ENCODE measurements at regions not wholly inside any gene's neighbourhood (a gene's known extent, or its start where the extent isn't known, plus 50 kb on each side); places are given as distances from the start of the nearest gene placed in this dataset.

- DNase-seq: no peak
Measured at GRCh38 chr7:52980129-52980528, 55.3 kb upstream of the POM121L12 start.

- no peak for DNase-seq
Measured at GRCh38 chr7:52973126-52973525, 62.3 kb upstream of the POM121L12 start.

DNA sequence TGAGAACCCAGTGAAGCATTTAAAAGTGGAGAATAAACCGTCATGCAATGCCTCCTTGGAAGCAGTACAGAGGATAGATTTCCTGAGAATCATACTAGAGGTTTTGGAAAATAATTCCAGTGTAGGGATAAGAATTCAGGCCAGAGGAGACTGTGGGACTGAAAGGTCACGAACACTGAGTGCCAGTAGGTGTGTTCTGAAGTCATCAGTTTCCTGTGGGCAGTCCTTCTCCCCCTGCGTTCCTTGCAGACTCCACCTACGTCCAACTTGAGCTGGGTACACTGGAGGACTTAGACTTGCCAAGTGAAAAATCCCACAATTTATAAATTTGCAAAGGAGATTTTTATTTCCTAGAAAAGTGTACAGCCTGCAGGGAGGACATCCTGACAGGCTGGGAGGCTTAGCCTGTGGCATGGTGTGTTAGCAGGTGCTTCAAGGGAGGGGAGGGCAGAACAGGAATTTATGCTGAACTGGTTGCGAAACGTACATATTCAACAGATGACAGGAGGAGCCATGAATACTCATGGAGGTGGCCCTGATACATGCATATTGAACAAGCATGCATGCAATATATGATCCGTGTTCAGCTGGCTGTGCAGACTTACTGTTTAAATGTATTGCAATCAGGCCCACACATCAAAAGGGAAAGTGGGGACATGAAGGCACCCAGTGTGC, 72.9 kb upstream of the POM121L12 start:
- no peak for DNase-seq

DNA sequence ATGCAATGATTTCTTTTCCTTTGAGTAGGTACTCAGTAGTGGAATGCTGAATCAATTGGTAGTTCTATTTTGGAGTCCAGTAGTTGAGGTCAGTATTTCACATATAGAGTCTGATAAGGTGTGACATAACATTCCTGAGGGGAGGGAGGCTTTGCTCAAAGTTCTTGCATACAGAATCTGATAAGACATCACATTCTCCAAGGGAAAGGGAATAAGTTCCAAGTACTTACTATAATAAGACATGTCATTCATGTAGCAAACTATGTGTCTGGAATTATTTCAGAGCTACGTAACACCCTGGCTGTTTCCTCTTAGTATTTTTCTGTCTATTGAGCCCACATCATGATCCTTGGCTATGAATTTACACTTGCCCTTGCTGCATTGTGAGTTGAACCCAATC, 74.3 kb upstream of the POM121L12 start:
- no peak for DNase-seq

DNA sequence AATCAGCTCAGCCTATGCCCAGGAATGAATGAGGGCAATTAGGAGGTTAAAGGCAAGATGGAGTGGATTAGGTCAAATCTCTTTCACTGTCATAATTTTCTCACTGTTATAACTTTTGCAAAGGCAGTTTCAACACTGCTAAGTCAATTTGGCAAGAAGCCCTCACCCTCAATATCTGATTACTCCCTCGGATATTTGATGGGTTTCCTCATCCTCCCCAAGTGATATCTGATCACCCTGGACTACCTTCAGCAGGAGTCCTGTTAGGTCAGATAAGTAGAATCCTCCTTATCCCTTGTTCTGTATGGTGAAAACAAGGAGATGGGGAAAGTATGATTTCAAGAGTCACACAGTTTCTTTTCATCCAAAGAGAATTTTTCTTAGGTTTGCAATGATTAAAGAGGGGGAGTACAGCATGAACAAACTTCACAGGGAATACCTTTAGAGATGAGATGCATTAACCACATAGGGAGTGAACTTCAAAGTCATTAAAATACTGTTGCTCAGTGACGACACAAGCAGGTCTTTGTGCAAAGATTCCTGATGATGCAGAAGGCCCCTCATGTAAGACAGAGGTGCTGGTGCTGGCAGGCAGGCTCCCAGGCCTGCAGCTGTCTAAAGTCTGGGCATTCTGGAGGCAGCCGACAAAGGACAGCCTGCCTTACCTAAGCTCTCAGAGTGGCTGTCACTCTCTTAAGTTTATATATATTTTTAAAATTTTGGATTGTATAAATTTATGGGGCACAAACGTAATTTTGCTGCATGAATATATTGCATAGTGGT, 75.4 kb upstream of the POM121L12 start:
- DNase-seq: no peak

- no peak for DNase-seq
Measured at GRCh38 chr7:52959336-52959735, 76.1 kb upstream of the POM121L12 start.

- DNase-seq: no peak
Measured at GRCh38 chr7:52958621-52959140, 76.8 kb upstream of the POM121L12 start.

- DNase-seq: no peak
Measured at GRCh38 chr7:52956379-52956915, 79.0 kb upstream of the POM121L12 start.

DNA sequence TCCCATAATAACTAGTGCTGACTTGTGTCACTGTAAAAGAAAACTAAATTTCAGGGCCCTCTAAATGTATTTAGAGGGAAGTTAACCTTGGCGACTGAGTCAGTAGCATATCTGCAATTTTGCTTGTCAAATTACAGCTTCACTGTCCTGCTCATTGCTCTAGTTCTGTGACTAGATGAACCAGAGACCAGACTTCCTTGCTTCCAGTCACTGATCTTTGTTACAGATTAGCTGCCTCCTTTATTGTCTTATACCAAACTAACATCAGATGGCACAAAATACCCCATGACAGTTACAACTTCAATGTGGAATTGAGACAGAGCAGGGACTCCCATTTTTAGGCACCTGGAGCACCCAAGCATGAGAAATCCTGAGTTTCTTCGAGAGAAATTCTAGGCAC, 79.9 kb upstream of the POM121L12 start:
- no peak for DNase-seq

- no peak for DNase-seq
Measured at GRCh38 chr7:52944921-52945320, 90.5 kb upstream of the POM121L12 start.

GRCh38 chr7:52940481-52940880, 95.0 kb upstream of the POM121L12 start:
- DNase-seq: no peak

- no peak for DNase-seq
Measured at GRCh38 chr7:52938455-52939133, 96.8 kb upstream of the POM121L12 start.

GRCh38 chr7:52936750-52937149, 98.7 kb upstream of the POM121L12 start:
- DNase-seq: no peak

DNA sequence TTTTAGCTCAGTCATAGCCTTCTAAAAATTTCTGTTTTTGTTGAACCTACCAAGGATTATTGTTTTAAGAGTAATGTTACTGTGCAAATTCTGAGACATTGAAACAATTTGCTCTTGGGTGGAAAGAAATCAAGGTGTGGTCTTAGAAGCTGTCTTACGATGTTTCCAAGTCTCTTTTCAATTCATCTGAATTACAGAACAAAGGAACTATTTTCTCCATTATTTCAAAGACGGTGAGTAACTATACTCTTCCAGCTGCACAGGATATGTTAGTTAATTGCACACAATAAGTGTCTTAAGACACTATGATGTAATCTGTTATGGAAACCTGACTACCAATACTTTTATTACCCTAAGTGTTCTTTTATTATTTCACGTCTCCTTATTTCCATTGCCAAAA, 106.8 kb upstream of the POM121L12 start:
- DNase-seq: no peak

- DNase-seq: no peak
Measured at GRCh38 chr7:52925332-52925731, 110.1 kb upstream of the POM121L12 start.

DNA sequence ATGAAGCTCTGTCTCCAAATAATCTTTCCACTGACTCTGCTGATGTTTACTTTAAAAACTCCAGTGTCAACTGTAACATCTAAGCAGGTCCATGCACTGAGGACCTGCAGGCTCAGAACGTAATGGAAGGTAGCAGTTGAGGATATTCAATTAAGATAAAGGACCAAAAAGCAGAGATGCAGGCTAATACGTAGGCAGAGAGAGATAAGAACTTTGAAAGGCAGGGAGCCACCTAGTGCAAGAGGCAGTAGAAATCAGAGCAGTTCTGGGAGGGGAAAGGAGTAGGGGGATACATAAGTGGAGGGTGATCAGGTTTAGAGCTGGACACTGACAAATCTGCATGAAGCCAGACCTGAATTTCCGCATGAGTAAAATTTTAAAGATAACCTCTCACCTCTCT, 114.5 kb upstream of the POM121L12 start:
- no peak for DNase-seq

DNA sequence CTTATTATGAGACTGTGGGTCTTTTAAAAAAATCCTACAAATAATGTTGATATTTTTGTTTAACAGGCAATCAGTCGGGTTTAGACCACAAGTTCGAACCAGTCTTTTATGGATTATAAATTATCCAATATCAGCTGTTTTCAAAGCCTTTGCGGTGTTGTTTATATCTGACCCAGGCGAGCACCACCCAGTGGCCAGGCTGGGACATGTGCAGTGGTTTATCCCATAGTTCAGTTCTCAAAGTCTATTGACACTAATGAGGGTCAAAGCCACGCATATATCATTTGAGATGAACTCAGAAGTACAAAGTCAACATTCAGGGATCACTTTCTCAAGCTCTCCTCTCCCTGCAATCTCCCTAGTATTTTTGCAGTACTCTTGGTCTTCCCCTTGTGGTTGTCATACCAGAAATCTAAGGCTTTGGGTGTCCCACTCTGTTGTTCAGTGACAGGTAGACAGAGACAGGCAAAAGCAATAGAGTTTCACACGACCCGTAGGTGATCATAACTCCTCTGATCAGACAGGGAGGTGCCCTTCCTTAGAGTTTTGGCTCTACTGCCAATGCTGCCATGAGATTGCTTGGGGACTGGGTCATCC, 117.4 kb upstream of the POM121L12 start:
- DNase-seq: no peak

DNA sequence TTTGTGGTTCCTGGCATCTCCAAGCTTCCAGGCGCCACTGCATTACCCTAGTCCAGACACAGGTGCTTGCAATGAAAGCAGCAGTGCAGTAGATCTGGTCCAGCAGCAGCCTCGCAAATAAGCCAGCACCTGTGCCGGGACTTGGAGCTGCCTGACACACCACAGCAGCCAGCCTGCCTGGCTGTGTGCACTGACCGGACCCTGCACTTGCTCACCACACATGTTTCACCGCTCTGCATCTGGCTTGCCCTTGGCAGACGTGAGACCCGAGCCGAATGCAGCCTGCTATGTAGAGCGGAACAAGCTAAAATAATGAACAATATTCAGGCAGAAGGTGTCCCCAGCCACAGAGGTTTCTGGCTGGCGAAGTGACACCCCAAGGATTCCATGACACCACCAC, 123.6 kb upstream of the POM121L12 start:
- no peak for DNase-seq

DNA sequence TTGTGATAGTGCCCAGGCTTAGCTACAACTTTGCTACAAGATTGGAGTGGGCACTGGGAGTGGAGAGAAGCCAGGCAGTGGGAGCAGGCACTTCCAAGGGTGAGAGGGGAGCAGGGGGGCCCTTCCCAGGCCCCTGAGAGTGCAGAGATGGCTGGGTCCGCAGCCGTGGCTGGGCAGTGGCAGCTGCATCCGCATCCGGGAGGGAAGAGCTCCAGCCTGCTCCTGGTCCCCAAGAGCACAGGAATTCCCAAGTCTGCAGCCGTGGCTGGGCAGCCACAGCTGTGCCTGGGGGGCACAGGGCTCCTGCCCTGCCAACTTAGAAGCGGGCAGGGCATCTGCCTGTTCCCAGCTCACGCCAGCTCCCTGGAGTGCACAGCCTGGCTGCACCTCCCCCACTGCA, 124.1 kb upstream of the POM121L12 start:
- DNase-seq: no peak

GRCh38 chr7:52909935-52910334, 125.5 kb upstream of the POM121L12 start:
- DNase-seq: no peak

GRCh38 chr7:52909131-52909530, 126.3 kb upstream of the POM121L12 start:
- no peak for DNase-seq

GRCh38 chr7:52897713-52898112, 137.7 kb upstream of the POM121L12 start:
- DNase-seq: no peak

DNA sequence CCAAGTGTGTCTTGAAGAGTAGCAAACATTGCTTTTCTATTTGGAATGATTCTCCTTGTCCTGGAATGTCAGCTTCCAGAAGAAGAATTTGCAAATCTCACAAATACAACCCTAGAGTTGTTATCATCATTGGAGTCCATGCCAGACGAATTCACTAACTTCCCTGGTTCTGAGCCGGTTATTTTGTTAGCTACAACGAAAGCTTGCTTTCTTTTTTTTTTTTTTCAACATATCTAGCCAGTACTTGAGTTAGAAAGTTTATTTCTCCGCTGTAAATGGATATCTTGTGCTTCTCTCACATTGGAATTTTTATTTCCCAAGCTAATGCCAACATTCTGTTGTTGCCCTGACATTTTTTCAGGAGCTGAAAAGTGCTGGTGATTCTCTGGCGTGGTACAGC, 138.1 kb upstream of the POM121L12 start:
- no peak for DNase-seq

Measured in activated CD4-positive, alpha-beta T cell treated with anti-CD3 and anti-CD28 coated beads, Interleukin-2, amount 50 U/mL, for 1 hour (primary cell).